DLD1 (cell line): ENCODE measurements at regions not wholly inside any gene's neighbourhood (a gene's known extent, or its start where the extent isn't known, plus 50 kb on each side); places are given as distances from the start of the nearest gene placed in this dataset.

Source experiments
- in situ Hi-C: cut with HindIII; loops from 2 replicates; pipeline ENCODE4 v1.10.0; 2017; ENCODE audit warnings: low sequenced_read_pairs

DNA sequence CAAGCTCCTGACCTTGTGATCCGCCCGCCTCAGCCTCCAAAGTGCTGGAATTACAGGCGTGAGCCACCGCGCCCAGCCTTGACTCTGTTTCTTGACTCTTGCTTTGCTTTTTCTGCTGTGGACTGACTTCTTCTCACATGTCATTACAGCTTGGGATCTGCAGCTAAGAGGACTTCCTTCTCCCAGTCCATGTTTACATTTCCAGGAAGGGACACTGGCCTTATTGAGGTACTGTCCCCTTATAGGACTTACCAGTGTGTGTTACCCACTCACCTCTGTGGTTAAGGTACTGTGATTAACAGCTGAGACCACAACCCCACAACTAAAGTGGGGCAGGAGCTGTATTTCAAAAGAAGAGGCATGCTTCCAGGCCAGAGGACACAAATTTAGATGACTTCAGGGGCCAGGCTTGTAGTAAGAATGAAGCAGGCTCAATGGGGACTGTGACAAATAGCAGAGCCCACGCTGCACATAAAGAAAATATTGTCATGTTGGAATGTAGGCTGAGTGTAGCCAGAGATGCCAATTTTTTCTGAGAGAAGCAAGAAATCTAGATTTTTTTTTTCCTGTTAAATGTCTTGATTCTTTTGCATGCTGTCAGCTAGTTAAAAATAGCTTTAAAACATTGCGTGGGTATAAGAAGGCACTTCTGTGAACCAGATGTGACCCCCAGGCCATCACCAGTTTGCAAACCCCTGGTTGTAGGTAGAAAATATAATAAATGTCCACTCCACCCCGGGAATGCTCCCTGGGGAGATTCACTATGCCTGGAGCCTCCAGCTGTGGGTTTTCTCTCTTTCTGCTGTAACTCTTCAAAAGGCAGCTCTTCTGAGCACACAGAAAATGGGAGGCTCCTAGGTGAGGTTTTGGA is 75.0 kb downstream of the PTPDC1 start:
- in situ Hi-C loops: no loop called here

DNA sequence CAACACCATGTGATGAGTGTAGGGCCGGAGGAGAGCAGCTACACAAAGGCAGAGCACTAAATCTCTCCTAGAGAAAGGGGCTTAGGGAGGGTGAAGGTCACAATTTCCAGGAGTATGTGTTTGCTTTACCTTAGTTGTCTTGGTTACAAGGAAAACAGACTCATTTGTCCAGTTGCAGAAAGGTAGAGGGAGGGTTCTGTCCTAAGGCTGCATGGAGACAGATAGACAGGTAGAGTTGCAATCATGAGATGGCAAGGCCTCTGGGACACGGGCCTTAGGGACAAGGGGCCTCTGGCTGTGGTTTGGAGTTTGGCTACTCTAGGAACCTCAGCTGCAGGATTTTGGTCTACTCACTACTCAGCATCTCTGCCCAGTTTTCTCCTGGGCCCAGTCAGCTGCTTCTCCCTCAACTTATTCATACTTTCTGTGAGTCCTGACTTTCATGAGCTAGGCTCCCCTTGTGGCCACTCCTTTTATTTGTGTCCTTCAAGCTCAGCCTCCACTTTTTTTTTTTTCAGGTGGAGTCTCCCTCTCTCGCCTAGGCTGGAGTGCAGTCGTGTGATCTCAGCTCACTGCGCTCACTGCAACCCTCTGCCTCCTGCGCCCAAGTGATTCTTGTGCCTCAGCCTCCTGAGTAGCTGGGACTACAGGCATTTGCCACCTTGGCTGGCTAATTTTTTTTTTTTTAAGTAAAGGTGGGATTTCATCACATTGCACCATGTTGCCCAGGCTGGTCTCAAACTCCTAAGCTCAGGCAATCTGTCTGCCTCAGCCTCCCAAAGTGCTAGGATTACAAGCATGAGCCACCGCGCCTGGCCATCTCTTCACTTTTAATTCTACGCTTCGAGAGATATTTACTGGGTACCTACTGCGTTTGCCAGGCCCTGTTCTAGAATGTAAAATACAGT is 76.6 kb downstream of the PTPDC1 start:
- in situ Hi-C loops: no loop called here

- in situ Hi-C loops: no loop called here
These were observed 77.4 kb downstream of the PTPDC1 start for GRCh38 chr9:94161673-94162072.

DNA sequence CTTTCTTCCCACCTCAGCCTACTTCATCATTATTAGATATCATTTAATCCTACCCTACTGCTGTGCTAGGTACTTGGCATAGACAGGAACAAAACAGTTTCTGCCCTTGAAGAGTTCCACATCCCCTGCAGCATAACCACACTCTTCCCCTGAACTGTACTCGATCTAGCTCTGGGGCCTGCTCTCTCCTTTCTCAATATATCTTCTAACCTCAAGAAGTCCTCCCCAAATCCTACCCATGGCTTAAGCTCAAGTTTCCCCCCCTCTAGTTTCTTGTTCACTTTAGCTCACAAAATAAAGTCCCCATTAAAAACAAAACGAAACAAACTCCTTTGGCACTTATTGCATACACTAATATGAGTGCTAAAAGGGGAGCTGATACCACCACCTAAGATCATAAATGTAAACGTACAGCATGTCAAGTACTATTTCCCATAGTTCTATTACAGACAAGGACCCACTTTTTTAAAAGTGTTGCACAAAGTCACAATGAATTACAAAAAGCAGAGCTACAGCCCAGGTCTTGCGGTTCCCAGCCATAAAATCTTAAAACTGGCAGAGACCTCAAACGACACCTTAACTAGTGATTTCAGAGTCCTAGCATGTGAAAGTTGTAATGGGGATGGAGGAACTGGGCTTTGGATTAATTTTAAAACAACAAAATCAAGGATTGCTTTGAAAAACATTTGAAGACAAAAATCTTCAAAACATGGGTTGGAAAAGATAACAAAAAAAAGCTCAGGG is 80.7 kb downstream of the PTPDC1 start:
- in situ Hi-C loops: no loop called here

- in situ Hi-C loops: no loop called here
These were observed 81.5 kb downstream of the PTPDC1 start for GRCh38 chr9:94165592-94166235.

GRCh38 chr9:94166236-94166975 is 82.1 kb downstream of the PTPDC1 start:
- in situ Hi-C loops: no loop called here

DNA sequence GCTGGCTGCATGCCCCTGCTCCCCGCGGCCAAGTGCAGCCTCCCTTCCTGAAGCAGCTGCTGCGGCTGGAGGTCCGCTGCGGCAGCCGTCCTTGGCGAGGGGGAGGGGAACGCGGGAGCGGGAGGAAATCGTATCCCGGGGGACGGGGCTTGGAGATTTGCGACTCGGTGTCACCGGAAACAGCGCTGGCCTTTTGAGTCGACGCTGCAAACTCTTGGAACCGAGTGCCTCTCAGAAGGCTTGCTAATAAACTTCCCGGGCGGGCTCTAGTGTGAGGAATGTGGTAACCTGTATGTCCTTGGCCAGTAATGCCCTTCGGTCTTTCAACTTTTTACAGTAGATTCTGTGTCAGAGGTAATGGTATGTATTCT is 82.7 kb downstream of the PTPDC1 start:
- in situ Hi-C loops: no loop called here

DNA sequence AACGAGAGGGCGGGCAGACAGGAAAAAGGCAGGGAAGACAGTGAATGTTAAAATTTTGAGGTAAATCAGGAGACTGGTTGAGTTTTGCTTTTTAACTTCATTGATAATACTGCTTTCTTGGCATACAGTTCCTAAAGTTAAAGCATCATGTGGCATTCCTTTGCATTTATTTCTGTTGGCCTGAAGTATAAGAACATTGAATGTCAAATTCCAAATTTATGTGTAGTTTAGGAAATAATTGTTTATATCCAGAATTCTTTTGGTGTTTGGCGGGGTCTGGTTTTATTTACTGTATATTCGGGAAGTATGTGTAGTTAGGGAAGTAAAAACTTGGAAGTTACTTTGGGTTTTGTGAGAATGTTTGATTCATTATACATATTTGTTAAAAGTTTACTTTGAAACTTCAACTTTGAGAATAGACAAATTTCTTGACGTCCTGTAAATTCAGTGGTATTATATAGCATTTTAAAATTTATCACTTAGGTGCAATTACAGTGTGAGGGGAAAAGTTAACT is 83.2 kb downstream of the PTPDC1 start:
- in situ Hi-C loops: no loop called here

DNA sequence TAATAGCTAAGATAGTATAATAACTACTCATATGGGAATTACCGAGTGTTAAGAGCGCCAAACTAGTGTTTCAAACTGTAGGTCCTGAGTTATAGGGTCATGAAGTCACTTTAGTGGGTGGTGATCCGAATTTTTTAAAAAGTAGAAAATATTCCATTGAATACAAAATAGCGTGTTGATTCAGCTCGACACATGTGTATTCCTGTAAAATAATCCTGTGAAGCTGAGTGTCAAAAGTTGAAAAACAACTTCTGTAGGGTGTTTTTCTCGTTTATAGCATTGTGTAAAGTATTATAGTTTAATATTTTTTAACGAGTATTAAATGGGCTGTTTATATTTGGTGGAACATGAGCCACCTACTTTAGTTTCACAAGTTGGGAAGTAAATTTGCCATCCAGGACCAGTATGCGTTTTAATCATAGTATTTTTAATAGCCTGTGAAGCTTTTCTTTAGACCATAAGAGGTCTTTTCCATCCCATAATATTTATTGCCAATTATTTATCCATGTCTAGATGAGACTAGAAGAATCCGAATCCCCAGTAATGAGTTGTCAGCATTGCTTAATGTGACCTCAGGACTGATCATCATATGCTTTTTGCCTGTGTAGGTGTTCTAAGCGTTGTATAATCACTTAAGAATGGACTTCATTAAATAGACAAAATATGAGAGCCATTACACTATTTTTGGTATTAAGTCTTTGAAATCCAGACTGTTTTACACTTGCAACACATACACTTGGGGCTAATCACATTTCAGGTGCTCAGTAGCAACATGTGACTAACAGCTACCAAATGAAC is 84.1 kb downstream of the PTPDC1 start:
- in situ Hi-C loops: no loop called here

DNA sequence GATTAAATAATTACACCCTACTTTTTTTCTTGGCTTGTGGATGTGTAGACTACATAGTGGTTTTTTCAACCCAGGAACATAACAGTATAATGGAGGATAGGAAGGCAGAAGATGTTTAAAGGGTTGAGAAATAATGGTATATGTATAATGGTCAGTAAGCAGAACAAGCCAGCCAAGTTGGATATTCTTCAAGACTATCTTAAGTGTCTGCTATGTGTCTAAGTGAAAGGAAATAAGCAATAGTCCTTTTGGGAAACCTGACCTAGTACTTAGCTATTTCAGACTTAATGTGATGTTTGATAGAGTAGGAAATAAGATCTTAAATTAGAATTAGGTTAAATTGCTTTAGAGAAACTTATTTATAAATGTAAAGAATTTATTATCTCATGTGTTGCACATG is 85.7 kb downstream of the PTPDC1 start:
- in situ Hi-C loops: loop anchor here (10.0 kb wide), 1 partner anchor 85 kb away; the partner anchor contains the start of gene PTPDC1

DNA sequence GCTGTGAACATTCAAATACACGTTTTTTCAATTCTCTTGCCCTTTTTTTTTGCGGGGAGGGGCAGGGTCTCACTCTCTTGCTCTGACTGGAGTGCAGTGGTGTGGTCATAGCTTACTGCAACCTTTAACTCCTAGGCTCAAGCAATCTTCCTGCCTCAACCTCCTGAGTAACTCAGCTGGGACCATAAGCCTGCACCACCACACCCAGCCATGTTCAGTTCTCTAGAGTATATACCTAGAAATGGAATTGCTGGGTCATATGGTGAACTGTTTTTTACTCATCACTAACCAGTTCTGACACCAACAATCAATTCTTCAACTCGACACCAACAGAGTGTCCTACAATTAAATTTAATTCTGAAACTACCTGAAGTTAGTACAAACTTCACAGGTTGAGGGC is 85.5 kb upstream of the ZNF169 start:
- in situ Hi-C loops: loop anchor here (10.0 kb wide), 1 partner anchor 89 kb away; the partner anchor contains the start of gene PTPDC1

DNA sequence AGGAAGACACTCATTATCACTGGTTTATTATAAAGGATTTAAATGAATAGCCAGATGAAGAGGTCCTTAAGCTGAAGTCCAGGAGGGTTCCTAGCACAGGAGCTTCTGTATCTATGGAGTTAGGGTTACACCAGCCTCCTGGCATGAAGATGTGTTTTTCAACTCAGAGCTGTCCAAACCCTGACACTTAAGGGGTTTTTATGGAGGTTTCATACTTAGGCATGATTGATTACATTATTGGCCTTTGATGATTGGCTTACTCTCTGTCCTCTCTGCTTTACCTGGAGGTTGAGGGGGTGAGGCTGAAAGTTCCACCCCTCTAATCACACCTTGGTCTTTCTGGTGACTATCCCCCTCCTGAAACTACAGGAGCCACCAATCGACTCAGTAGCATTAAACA is 84.9 kb upstream of the ZNF169 start:
- in situ Hi-C loops: loop anchor here (10.0 kb wide), 1 partner anchor 89 kb away; the partner anchor contains the start of gene PTPDC1

GRCh38 chr9:94175669-94176068 is 83.4 kb upstream of the ZNF169 start:
- in situ Hi-C loops: loop anchor here (10.0 kb wide), 1 partner anchor 91 kb away; the partner anchor contains the start of gene PTPDC1

- in situ Hi-C loops: loop anchor here (10.0 kb wide), 1 partner anchor 92 kb away; the partner anchor contains the start of gene PTPDC1
These were observed 82.5 kb upstream of the ZNF169 start for GRCh38 chr9:94176608-94177007.

DNA sequence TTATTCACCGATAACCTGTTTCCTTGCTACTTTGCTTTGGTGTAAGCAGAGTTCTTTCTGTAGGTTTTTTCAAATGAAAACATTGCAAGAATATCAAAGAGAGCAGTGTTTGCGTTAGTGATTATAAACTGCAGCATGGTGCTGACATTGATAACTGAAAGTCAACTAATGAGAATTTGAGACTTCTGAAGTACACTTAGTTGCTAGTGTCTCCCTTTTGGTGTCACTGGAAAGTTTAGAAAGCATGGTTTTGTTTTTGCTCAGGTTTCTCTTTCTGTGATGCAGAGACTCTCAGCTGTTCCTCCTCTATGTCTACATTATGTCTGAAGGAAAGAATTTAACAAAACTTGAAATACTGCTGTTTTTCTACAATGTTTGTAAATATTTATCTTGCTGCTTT is 80.2 kb upstream of the ZNF169 start:
- in situ Hi-C loops: loop anchor here (10.0 kb wide), 1 partner anchor 94 kb away; the partner anchor contains the start of gene PTPDC1

DNA sequence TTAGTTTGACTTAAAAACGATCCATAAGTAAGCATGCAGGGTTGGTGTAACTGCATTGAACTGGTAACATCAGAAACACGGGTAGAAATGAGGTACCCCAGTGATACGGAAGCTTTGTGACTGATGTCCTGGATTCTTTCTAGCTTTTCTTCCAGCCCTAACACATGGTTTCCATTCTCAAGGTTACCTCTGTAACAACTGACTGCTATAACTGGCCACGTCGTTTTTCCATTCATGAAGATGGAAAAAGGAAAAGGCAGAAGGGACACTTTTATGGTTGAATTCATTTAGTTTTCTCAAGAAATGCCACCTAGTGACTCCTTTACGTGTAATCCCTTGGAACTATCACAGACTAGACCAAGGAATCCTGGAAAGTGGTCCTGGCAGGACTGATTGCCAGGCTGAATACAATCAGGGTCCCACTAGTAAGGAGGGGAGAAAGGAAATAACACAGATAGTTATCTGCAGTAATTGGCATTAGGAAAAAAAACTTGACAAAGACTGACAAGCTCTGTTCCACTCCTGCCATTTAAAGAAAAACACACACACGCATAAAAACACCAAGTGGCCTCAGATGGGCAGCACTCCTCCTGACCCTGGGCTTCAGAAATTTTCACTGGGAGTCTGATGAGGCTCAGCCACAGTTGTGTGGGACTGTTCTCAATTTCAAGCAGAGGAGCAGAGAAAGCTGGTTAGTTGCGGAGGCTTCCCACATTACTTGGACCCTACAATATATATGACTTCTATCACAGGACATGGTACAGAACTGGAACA is 77.5 kb upstream of the ZNF169 start:
- in situ Hi-C loops: no loop called here

DNA sequence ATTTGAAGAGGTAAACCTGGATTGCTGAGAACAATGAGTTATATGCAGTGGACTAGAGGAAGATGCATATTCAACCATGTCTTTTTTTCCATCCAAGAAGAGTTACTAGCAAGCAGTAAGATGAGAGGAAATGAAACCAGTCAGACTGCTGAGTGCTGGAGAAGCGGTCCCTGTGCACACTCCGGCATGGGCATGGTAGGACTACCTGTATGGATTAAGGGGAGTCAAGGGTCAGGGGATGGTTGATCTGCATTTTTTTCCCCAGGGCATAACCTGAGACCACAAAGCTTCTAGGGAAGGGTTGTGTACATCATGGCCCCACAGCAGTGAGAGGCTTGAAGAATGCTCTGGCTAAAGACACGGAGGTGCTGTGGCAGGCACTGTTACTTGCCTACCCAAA is 76.6 kb upstream of the ZNF169 start:
- in situ Hi-C loops: no loop called here
